ENCODE measurements at regions not wholly inside any gene's neighbourhood (a gene's known extent, or its start where the extent isn't known, plus 50 kb on each side); places are given as distances from the start of the nearest gene placed in this dataset.

DNA sequence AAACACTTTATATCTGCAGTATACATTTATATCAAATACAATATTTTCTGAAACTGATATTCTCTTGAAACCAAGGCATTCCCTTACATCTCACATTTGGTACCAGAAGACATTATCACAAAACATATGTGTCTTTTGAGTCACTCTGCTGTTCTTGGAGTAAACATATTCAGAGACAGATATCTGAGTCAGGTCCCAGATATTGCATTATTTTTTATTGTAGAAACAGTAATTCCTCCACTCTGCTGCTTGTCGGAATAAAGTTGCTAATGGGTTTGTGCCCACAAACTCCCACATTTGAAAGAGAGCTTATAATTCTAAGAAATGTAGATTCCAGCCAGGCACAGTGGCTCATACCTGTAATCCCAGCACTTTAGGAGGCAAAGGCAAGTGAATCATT is 261.1 kb upstream of the DAPK1 start:
- no peak for DNase-seq (ENCODE audit: low read depth in 1 of 2, low spot score in 1 of 2)

DNA sequence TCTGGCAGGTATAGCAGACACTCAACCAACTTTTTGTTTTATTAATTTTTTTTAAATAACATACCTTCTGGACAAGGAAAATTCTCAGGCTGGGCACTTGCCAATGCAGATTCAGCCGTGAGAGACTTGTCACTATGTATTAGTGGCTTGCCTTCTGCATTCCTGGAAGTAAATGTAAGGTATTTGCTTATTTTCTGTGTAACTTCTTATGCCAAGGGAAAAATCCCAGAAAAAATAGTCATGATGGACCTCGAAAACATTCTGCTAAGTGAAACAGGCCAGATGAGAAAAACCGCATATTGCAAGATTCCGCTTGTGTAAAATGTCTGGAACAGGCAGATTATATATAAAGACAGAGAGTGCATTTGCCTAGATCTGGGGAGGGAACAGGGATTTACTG is 260.3 kb upstream of the DAPK1 start:
- no peak for DNase-seq (ENCODE audit: low read depth in 1 of 2, low spot score in 1 of 2)

DNA sequence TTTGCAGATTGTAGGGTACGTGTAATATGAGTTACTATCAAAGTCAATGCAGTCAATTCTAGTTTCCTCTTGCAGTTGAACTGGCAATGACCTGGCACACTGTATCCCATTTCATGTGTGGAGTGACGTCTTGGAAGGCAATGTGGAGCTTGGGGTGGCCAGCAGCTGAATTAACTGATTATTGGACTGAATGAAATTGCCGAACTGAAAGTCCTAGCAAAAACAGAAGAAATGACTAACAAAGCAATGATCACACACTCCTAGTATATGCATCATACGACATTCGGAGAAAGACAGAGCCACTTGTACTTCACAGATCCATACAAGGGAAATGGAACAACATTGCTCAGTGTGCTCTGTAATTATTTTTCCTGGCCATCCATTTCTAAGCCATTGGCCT is 259.1 kb upstream of the DAPK1 start:
- DNase-seq (ENCODE audit: low read depth in 1 of 2, low spot score in 1 of 2) = no peak

DNA sequence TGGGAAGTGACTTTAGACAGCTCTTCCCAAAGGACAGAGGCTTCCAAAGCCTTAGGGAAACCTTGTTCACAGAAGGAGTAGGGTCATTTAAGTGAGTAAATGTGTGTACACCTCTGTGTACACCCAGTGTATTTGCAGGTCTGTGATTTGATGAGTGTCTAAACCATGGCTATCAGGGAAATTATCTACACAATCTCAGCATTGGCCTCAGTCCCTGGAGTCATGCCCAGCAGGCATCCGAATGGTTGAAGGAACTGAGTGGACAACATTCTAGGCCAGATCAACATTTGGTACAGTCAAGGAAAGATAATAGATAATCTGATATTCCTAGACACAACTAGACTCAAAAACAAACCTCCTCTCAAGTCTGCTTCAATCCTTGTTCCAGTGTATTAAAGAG is 258.4 kb upstream of the DAPK1 start:
- DNase-seq (ENCODE audit: low read depth in 1 of 2, low spot score in 1 of 2) = no peak

DNA sequence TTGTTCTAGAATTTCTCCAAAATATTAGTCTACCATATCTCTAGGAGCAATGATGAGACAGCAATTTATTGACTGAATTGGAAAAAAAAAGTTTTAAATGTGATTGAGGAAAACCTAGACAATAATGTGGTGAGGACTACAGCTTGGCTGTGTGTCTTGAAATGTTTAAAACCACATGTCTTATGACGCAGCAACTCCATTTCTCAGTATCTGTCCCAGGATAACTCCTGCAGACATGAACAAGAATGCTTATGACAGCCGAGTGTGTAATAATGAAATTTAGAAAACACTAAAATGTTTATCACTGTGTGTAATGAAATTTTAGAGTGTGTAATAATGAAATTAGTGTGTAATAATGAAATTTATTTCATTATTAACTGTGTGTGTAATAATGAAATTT is 254.1 kb upstream of the DAPK1 start:
- DNase-seq (ENCODE audit: low read depth in 1 of 2, low spot score in 1 of 2) = no peak

GRCh38 chr9:87245271-87245670 is 252.4 kb upstream of the DAPK1 start:
- DNase-seq (ENCODE audit: low read depth in 1 of 2, low spot score in 1 of 2) = no peak

- no peak for DNase-seq (ENCODE audit: low read depth in 1 of 2, low spot score in 1 of 2)
Observed at GRCh38 chr9:87247097-87247496, 250.6 kb upstream of the DAPK1 start.

DNA sequence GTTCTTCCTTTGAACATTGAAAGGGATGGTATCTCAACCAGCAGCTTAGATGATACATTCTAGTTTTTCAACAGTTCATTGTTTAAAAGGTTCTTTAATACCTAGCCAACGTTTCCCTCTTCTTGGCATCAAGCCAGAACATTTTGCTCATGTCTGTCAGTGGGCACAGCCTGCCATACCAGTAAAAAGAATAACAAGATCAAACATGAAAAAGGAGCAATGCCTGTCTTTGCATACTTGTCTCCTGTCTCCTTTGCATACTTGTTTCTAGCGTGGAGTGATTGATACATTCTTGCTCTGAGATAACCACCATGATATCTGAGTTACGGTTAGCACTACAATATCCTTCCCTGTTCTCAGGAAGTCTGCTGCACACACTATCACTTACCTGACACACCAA is 248.6 kb upstream of the DAPK1 start:
- DNase-seq (ENCODE audit: low read depth in 1 of 2, low spot score in 1 of 2) = no peak

- DNase-seq (ENCODE audit: low read depth in 1 of 2, low spot score in 1 of 2) = no peak
Observed at GRCh38 chr9:87250205-87250604, 247.5 kb upstream of the DAPK1 start.

GRCh38 chr9:87255431-87256155 is 242.1 kb upstream of the DAPK1 start:
- DNase-seq (ENCODE audit: low read depth in 1 of 2, low spot score in 1 of 2) = no peak

DNA sequence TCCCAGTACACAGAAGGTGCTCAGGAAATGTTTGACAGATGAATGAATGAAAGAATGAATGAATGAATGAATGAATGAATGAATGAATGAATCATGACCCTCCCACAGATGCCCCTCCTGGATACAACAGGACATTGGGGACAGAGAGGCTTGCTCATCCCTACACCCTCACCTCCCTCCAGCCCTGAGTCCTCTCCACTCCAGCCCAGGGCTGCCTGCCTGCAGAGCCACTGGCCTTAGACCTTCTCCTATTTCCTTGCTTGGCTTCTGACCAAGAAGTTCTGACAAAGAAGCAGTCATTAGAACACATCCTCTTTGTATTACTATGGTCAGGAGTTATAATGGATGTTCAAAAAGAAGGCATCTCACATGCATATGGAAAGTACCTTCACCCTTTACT is 240.7 kb upstream of the DAPK1 start:
- no peak for DNase-seq (ENCODE audit: low read depth in 1 of 2, low spot score in 1 of 2)

DNA sequence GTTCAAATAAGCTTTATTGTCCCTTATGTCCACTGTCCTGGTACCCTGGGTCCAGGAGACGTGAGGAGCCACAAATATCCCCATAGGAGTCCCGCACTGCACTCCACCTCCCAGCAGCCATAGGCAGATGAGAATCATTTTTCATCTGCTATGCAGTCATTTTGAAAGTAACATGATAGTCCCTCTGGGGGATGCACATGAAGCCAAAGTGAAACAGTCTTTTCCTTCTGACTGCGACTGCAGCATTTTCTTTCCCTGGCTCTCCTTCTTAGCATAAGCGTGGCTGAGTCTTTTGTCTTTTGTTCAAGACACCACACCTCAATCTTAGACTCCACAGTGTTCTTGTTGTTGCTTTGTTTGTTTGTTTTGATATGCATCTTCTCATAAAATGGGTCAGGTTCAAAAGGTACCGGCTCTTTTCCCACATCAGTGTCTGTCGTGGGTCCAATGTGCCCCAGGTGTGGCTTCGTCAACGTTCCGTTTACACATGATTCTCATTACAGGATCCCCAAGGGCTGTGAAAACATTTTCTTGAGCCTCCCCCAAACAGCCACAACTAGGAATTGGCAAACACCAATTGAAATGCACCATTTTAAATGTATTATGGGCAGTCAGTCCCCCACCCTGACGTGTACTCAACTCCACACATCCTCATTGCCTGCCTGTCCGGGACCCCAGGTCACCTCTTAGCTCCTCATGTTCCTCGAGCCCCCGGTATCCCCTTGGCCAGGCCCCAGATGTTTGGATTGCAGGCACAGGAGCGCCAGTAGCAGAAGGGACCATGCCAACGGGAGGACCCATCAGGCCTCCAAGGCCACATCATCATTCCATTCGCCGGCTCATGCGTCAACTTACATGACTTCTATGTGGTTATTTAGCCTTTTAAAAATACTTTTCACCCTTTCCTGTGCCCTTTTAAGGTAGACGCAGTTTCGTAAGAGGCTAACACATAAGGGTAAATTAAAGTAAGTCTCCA is 237.8 kb upstream of the DAPK1 start:
- DNase-seq (ENCODE audit: low read depth in 1 of 2, low spot score in 1 of 2) = no peak

GRCh38 chr9:87263291-87263690 is 234.4 kb upstream of the DAPK1 start:
- no peak for DNase-seq (ENCODE audit: low read depth in 1 of 2, low spot score in 1 of 2)

GRCh38 chr9:87266697-87267096 is 231.0 kb upstream of the DAPK1 start:
- no peak for DNase-seq (ENCODE audit: low read depth in 1 of 2, low spot score in 1 of 2)

GRCh38 chr9:87267251-87268070 is 230.2 kb upstream of the DAPK1 start:
- no peak for DNase-seq (ENCODE audit: low read depth in 1 of 2, low spot score in 1 of 2)

DNA sequence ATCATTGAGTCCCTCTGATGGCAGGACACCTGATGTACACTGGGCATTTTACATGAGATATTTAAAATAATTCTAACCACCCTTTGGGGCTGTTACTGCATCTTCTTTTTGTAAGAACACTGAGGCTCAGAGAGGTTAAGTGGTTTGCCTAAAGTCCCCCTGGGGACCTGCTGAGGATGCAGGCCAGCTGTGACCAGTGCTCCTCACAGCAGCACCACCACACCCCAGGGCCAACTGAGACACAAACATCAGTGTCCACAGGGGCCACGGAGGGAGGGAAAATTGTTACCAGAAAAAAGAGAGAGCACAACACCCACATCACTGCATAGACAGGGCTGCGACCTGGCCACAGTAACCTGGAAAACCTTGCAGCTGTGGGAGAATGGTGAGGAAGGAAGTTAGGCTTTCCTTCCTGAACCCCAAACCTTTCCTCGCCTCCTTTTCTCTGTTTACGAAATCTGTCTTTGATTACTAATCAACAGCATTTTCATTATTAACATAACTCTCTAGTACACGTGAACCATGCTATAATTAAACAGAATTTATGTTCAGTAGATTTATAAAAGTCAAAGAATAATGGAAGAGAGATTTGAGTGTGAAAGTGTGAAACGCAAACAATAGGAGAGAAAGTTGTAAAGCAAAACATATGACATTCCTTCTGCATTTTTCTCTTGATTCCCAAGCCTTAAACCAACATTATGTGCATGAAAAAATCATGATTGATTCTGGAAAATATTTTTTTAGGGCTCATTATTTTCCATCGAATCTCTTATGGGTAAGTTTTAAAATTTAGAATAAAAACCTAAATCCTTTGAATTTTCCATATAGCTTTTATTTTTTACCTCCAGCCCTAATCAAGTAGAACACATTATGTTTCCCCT is 228.1 kb upstream of the DAPK1 start:
- DNase-seq (ENCODE audit: low read depth in 1 of 2, low spot score in 1 of 2) = no peak

- DNase-seq (ENCODE audit: low read depth in 1 of 2, low spot score in 1 of 2) = no peak
Observed at GRCh38 chr9:87270221-87270847, 227.3 kb upstream of the DAPK1 start.

DNA sequence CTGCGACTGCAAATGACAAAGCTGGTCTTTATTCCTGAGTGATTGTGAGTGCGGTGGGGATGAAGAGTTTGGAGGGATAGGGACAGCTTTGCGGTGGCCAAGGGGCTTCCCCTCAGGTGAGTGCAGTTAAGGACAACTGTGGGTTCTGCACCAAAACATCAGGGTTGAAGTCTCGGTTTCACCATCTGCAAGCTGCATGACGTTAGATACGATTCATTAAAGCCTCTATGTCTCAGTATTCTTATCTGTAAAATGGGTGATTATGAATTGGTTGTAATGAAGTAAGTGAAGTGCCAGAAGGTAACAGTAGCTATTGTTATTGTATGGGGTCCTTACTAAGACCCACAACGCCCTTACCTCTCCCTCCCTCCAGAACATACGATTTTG is 226.8 kb upstream of the DAPK1 start:
- DNase-seq (ENCODE audit: low read depth in 1 of 2, low spot score in 1 of 2) = no peak

- DNase-seq (ENCODE audit: low read depth in 1 of 2, low spot score in 1 of 2) = no peak
Observed at GRCh38 chr9:87271696-87272477, 225.8 kb upstream of the DAPK1 start.

Measured in activated CD4-positive, alpha-beta T cell treated with anti-CD3 and anti-CD28 coated beads, Interleukin-2, amount 50 U/mL, for 24 hours (primary cell).